Activated naive CD8-positive, alpha-beta T cell treated with anti-CD3 and anti-CD28 coated beads, Interleukin-2, amount 50 U/mL, for 24 hours (primary cell): ENCODE measurements at regions not wholly inside any gene's neighbourhood (a gene's known extent, or its start where the extent isn't known, plus 50 kb on each side); places are given as distances from the start of the nearest gene placed in this dataset.
"Not testable (repeated sequence)": the region's sequence is repeated elsewhere in the genome, so short reads cannot be mapped to it uniquely, and the experiment has no call there.

Source experiments
- ATAC-seq: fragments of 150-1000 bp; cut with Tn5 transposase; one replicate; pipeline ENCODE4 v1.10.0; 2021
- DNase-seq: peaks from one replicate; pipeline ENCODE4 v3.0.0; 2021
- H3K27ac Mint-ChIP-seq: one replicate; pipeline ENCODE4 v1.8.0; 2021; ENCODE audit warnings: mild to moderate bottlenecking, mixed read lengths
- H3K27me3 Mint-ChIP-seq: one replicate; pipeline ENCODE4 v1.8.0; 2021; ENCODE audit warnings: mixed read lengths
- H3K36me3 Mint-ChIP-seq: one replicate; pipeline ENCODE4 v1.8.0; 2021; ENCODE audit warnings: low read depth, mixed read lengths
- H3K4me1 Mint-ChIP-seq: one replicate; pipeline ENCODE4 v1.8.0; 2021; ENCODE audit warnings: mixed read lengths
- H3K4me3 Mint-ChIP-seq: one replicate; pipeline ENCODE4 v1.8.0; 2021; ENCODE audit warnings: mild to moderate bottlenecking, moderate library complexity, mixed read lengths
- H3K9me3 Mint-ChIP-seq: one replicate; pipeline ENCODE4 v1.8.0; 2021; ENCODE audit warnings: mixed read lengths

DNA sequence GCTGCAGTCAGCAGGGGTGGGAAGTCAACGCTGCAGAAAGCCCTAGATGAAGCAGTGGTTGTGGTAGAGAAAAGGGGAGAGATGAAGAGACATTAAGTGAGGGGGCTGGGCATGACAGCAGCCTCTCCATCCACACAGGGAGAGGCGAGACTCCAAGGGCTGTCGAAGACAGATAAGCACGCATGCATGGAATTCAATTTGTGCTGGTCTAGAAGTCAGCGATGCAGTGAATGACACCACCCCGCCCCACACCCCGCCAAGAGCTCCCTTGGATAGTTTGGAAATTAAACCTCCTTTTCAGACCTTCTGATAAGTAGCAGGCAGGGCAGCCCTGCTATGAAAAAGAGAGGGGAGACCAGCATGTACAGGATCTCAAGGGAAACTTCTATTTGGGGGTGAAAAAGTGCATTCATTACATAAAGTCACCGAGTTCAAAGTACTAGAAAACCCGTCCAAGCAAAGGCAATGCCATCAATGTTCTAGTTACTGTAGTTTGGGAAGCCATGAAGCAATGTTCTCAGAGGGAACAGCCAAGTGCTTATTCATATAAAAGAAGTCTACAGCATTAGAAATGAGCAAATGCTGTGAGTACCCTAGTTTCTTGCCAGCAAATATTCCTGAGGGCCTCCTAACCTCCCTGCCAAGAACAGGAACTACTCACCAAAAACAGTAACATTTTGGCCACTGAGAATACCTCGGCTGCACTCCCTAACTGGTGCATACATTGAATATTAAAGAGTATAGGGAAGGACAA, 152.3 kb upstream of the ANXA10 start:
- Mint-ChIP-seq H3K9me3 (peaks cover 12% of the 10 kb centered on the region), H3K36me3 (no peaks in the 10 kb centered on the region), H3K27ac (no peak overlapping the region), H3K27me3 (no peaks in the 10 kb centered on the region), H3K4me1 (no peaks in the 10 kb centered on the region), H3K4me3 (no peak overlapping the region)
- DNase-seq = no peak
- no peak for ATAC-seq

DNA sequence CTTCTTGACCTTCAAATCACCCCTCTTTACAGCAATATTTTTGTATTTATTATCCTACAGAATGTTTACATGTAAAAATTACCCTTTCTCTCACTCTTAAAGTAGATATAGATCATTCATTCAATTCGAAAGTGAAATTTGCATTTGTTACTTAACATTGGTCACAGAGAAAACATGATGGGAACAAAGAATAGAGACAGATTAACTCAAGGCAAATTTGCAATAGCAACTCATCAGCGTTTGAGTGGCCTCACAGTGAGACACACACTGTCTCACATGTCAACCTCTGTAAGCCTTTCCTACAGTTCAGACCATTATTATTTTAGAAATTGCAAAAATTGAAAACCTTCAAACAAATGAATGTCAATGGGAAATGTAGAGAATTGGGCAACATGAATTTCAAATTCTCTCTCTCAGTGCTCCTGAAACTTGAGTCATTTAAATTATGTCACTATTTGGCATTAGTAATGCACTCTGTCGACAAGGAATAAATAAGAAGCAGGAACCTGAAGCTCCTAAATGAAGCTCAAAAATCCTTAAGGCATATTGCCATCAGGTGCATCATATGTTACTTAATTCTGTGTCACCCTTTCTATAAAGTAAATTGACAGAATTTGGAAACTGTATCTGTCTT, 148.3 kb upstream of the ANXA10 start:
- Mint-ChIP-seq H3K36me3 (no peaks in the 10 kb centered on the region), H3K4me1 (no peaks in the 10 kb centered on the region), H3K9me3 (peaks cover 4% of the 10 kb centered on the region), H3K4me3 (no peak overlapping the region), H3K27ac (no peak overlapping the region), H3K27me3 (no peaks in the 10 kb centered on the region)
- ATAC-seq (no peak), DNase-seq (no peak)

DNA sequence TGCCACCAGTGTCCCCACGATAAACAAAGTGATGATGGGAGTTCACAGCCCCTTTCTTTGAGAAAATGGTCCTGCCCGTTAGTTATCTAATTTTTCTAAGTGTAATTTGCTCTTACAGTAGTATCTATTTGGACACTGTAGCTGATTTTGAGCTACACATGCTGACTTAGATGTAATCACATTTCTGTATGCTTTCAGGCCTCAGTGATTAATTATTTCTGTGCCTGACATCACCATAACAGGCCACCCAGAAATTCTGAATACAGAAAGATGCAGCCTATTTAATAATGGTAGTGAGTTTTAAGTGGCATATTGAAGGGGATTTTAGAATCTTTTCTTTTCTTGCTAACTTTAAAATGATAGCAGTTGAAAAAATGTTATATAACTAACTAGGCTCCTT, 147.6 kb upstream of the ANXA10 start:
- Mint-ChIP-seq H3K36me3 (no peaks in the 10 kb centered on the region), H3K27ac (no peak overlapping the region), H3K27me3 (no peaks in the 10 kb centered on the region), H3K9me3 (peaks cover 1% of the 10 kb centered on the region), H3K4me1 (no peaks in the 10 kb centered on the region), H3K4me3 (no peak overlapping the region)
- ATAC-seq (no peak), DNase-seq (no peak)

DNA sequence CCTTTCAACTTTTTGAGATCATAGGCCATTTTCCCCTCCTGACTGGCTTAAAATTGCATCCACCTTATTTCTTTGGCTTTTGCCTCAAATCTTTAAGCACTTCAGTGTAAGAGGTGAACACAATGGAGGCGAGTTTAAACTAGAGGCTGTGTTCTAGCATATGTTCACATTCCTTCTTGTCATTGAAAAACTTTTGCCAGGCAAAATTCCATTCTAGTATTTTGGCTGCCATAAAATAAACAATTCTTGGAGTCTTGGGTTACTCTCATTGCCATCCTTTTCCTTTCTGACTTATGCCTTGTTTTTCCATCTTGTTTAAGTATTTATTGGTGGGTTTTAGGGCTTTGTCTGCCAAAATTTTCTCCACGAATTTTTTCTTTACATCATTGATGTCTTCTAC, 137.3 kb upstream of the ANXA10 start:
- Mint-ChIP-seq H3K4me1 (no peaks in the 10 kb centered on the region), H3K4me3 (no peak overlapping the region), H3K27ac (no peak overlapping the region), H3K27me3 (no peaks in the 10 kb centered on the region), H3K9me3 (peaks cover 28% of the 10 kb centered on the region), H3K36me3 (no peaks in the 10 kb centered on the region)
- DNase-seq (no peak), ATAC-seq (no peak)

DNA sequence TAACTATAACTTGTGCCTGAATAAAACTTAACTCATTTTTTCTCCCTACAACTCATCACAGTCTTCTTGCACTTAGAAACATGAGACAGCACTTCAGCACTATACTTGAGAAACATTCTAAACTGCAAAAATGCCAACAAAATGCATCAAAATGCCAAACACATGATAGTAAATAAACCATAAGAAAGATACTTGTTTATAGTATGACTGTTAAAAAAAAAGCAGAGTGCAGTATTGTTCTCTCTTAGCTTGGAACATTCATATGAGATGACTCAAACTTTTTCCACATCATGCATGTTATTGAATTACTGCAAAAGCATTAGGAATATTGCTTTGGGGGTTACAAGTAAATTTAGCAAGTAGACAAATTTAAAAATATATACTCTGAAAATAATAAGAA, 135.7 kb upstream of the ANXA10 start:
- H3K36me3 Mint-ChIP-seq = no peaks in the 10 kb centered on the region
- no peaks in the 10 kb centered on the region for H3K4me1 Mint-ChIP-seq
- H3K4me3 Mint-ChIP-seq = no peak overlapping the region
- DNase-seq (no peak), ATAC-seq (no peak)
- H3K27ac Mint-ChIP-seq = no peak overlapping the region
- H3K27me3 Mint-ChIP-seq = no peaks in the 10 kb centered on the region
- H3K9me3 Mint-ChIP-seq = peaks cover 19% of the 10 kb centered on the region

DNA sequence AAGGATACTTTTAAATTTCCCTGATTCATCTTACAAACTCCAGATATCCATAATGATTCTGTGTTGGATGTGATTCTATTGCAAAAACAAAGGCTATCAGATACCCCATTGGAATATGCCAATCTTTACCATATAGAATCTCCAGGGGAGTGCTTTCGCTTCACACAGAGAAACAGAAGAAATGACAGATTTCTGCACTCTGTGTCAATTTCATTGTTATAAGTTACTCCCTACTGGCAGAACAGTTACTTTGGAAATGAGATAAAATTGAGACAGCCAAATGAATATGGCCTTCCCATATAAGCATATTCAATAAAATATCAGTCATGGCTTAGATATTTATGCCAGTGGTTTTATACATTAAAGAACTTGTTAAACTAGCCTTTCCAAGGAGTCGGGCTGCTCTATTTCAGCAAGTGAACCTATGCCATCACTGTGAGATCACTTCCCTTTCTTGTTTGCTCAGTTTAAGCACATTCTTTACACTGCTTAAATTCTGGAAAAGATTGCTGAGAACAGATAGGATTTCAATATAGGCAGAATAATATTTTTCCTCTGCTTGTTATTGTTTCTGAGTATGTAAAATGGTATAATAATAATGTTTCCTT, 127.5 kb upstream of the ANXA10 start:
- H3K4me3 Mint-ChIP-seq = no peak overlapping the region
- H3K27me3 Mint-ChIP-seq = no peaks in the 10 kb centered on the region
- DNase-seq = no peak
- H3K27ac Mint-ChIP-seq = no peak overlapping the region
- H3K9me3 Mint-ChIP-seq = no peaks in the 10 kb centered on the region
- no peaks in the 10 kb centered on the region for H3K36me3 Mint-ChIP-seq
- ATAC-seq = no peak
- H3K4me1 Mint-ChIP-seq = no peaks in the 10 kb centered on the region

DNA sequence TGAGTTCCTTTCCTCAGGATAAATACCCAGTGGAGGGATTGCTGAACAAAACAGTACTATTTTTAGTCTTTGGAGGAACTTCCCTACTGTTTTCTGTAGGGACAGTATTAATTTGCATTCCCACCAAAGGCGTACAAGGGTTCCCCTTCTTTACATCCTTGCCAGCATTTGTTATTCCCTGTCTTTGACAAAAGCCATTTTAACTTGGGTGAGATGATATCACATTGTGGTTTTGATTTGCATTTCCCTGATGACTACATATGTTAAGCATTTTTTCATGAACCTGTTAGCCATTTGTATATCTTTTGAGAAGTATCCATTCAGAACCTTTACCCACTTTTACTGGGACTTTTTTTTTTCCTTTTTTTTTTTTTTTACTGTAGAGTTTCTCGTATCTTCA, 126.2 kb upstream of the ANXA10 start:
- ATAC-seq (no peak), DNase-seq (no peak)
- H3K27ac Mint-ChIP-seq = no peak overlapping the region
- H3K4me3 Mint-ChIP-seq = no peak overlapping the region
- H3K9me3 Mint-ChIP-seq = no peaks in the 10 kb centered on the region
- no peaks in the 10 kb centered on the region for H3K36me3 Mint-ChIP-seq
- no peaks in the 10 kb centered on the region for H3K27me3 Mint-ChIP-seq
- H3K4me1 Mint-ChIP-seq = no peaks in the 10 kb centered on the region

DNA sequence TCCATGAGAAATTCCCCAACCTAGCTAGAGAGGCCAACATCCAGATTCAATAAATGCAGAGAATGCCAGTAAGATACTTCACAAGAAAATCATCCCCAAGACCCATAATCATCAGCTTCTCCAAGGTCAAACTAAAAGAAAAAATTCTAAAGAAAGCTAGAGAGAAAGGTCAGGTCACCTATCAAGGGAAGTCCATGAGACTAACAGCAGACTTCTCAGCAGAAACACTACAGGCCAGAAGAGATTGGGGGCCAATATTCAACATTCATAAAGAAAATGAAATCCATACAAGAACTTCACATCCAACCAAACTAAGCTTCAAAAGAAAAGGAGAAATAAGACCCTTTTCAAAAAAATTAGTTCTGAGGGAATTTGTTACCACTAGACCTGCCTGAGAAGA, 118.8 kb upstream of the ANXA10 start:
- H3K9me3 Mint-ChIP-seq = peaks cover 22% of the 10 kb centered on the region
- H3K4me1 Mint-ChIP-seq = no peaks in the 10 kb centered on the region
- no peaks in the 10 kb centered on the region for H3K27me3 Mint-ChIP-seq
- no peak for DNase-seq
- no peak overlapping the region for H3K27ac Mint-ChIP-seq
- H3K4me3 Mint-ChIP-seq = no peak overlapping the region
- no peak for ATAC-seq
- no peaks in the 10 kb centered on the region for H3K36me3 Mint-ChIP-seq

DNA sequence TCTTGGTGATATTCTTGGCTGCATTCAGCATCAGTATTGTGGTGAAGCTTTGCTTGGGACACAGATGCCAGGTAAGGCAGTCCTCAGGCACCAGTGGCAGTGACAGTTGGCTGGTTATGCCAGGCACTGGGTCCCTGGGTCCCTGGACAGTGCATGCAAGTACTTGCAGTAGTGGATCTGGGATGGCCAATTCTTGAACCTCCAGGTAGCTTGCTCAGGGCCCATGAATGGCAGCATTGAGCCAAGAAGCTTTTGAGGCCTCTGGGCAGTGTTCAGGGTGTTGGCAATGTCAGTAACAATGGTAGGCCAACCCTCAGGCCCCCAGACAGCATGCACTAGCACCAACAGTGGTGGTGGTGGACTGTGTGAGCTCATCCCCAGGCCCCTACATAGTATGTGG, 106.8 kb upstream of the ANXA10 start:
- no peak overlapping the region for H3K4me3 Mint-ChIP-seq
- no peak overlapping the region for H3K27ac Mint-ChIP-seq
- no peak for ATAC-seq
- DNase-seq = no peak
- H3K4me1 Mint-ChIP-seq = no peaks in the 10 kb centered on the region
- no peaks in the 10 kb centered on the region for H3K36me3 Mint-ChIP-seq
- H3K9me3 Mint-ChIP-seq = peaks cover 4% of the 10 kb centered on the region
- H3K27me3 Mint-ChIP-seq = no peaks in the 10 kb centered on the region

DNA sequence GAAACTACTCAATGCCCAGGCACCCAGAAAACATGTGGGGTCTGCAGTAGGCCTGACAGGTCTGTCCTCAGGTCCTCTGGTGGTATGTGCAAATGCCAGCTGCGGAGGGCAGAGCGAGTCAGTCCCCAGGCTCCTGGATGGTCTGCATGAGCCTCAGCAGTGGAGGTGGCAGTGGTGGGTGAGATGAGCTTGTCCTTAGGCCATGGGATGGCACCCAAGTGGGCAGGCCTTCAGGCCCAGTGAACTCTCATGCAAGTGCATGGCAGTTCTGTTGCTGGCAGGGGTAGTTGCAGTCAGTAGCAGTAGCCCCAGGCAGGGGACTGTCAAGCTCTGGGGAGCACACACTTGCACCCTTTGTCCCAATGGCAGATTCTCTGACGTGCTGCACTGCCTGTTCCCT, 106.3 kb upstream of the ANXA10 start:
- peaks cover 4% of the 10 kb centered on the region for H3K9me3 Mint-ChIP-seq
- no peak for ATAC-seq
- H3K27me3 Mint-ChIP-seq = no peaks in the 10 kb centered on the region
- no peaks in the 10 kb centered on the region for H3K4me1 Mint-ChIP-seq
- no peaks in the 10 kb centered on the region for H3K36me3 Mint-ChIP-seq
- DNase-seq = no peak
- no peak overlapping the region for H3K27ac Mint-ChIP-seq
- H3K4me3 Mint-ChIP-seq = no peak overlapping the region

DNA sequence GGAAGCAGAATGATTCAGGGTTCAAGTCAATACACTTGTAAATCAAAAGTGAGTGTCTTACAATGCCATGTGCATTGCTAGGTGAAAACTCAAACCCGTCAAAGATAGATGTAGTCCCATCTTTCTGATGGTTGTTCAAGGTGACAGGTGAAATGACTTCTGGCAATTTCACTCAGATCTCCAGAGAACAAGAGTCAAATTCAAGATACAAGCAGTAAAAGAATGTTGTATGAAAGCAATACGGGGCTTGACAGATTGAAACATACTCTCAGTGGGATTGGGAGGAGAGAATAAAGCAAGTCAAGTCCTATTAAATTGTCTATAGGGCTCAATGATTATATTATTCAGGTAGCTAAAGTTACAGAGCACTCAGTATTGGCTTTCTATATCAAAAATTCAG, 105.1 kb upstream of the ANXA10 start:
- H3K27ac Mint-ChIP-seq = no peak overlapping the region
- DNase-seq (no peak), ATAC-seq (no peak)
- no peak overlapping the region for H3K4me3 Mint-ChIP-seq
- no peaks in the 10 kb centered on the region for H3K36me3 Mint-ChIP-seq
- H3K4me1 Mint-ChIP-seq = no peaks in the 10 kb centered on the region
- no peaks in the 10 kb centered on the region for H3K27me3 Mint-ChIP-seq
- peaks cover 4% of the 10 kb centered on the region for H3K9me3 Mint-ChIP-seq

DNA sequence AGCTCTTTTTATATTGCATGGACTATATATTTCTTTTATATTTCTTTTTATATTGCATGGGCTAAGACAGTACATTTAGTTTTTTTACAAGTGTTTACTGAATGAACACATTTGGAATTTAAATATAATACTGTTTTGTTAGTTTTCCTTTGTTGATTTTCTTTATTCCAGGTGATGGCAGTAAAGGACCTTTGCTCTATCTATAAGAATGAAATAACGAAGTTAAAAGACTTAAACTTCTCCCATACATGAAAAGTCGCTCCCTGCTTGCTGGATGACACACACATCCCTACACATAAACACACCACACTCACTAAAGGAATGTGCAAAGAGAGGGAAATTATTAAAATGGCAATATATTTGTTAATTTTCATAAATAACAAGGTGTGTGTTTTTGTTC, 102.5 kb upstream of the ANXA10 start:
- no peak for ATAC-seq
- no peaks in the 10 kb centered on the region for H3K4me1 Mint-ChIP-seq
- no peaks in the 10 kb centered on the region for H3K27me3 Mint-ChIP-seq
- no peaks in the 10 kb centered on the region for H3K36me3 Mint-ChIP-seq
- peaks cover 2% of the 10 kb centered on the region for H3K9me3 Mint-ChIP-seq
- no peak overlapping the region for H3K4me3 Mint-ChIP-seq
- no peak for DNase-seq
- no peak overlapping the region for H3K27ac Mint-ChIP-seq

DNA sequence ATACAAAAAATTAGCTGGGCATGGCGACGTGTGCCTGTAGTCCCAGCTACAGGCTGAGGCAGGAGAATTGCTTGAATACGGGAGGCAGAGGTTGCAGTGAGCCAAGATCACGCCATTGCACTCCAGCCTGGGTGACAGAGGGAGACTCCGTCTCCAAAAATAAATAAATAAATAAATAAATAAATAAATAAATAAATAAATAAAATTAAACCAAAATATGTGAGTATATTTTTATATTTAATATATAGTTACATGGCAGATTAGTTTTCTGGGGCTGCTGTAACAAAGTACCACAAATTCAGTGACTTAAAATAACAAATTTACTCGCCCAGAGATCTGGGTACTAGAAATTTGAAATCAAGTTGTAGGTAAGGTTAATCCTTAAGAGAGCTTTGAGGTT, 84.2 kb upstream of the ANXA10 start:
- H3K4me3 Mint-ChIP-seq, DNase-seq, H3K36me3 Mint-ChIP-seq, H3K27ac Mint-ChIP-seq, H3K4me1 Mint-ChIP-seq, H3K9me3 Mint-ChIP-seq, ATAC-seq, H3K27me3 Mint-ChIP-seq: not testable (repeated sequence)

DNA sequence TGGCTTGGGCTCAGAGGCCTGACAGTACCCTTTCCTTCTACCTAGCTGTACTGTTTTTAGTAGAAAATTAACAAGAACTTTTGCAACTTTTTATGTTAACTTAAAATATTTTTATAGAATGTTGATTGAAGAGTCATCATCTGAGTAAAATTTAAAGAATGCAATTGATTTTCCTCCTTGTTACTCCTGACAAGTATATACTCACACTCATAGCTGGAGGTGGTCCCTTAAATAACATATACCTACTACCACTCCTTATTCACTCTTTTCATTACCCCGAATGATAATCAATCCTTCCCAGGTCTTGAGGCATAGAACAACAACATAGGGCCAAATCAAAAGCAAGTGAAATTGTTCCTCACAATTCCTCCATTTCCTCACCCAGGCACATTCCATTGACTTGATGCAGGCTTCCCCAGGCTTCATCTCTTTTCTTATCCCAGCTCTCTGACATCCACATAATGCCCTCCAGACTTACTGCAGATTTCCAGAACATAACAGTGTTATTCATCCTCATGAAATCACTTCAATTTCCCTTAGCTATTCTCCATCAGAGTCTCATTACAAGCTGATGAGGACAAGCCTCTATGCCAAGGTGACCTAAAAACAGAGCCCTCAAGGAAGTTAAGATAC, 73.2 kb upstream of the ANXA10 start:
- Mint-ChIP-seq H3K27me3 (no peaks in the 10 kb centered on the region), H3K4me3 (no peak overlapping the region), H3K4me1 (no peaks in the 10 kb centered on the region), H3K27ac (no peak overlapping the region), H3K9me3 (peaks cover 12% of the 10 kb centered on the region), H3K36me3 (no peaks in the 10 kb centered on the region)
- ATAC-seq (no peak), DNase-seq (no peak)

DNA sequence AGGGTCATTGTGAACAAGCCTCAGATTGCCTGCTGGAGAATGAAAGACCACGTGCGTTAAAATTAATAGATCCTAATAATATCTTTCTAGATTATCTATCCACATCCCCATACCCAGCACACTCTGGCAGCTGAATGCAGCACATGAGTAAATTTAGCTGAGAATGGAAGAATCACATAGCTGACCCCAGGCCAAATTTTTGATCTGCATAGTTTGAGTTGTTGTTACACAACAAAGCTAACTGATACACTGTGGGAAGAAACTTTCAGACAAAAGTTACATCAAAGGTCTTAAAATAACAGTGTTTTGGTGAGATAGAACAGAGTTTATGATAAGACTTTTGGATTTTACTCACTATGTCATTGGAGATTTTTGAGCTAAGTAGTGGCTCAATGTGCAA, 72.4 kb upstream of the ANXA10 start:
- peaks cover 12% of the 10 kb centered on the region for H3K9me3 Mint-ChIP-seq
- no peak for ATAC-seq
- H3K4me1 Mint-ChIP-seq = no peaks in the 10 kb centered on the region
- H3K27me3 Mint-ChIP-seq = no peaks in the 10 kb centered on the region
- no peak overlapping the region for H3K27ac Mint-ChIP-seq
- DNase-seq = no peak
- no peak overlapping the region for H3K4me3 Mint-ChIP-seq
- no peaks in the 10 kb centered on the region for H3K36me3 Mint-ChIP-seq
